T-cell (primary cell): ENCODE measurements at regions not wholly inside any gene's neighbourhood (a gene's known extent, or its start where the extent isn't known, plus 50 kb on each side); places are given as distances from the start of the nearest gene placed in this dataset.

Experiments
- ATAC-seq, 4 experiments: fragments of 200-7000 bp in 3 of 4; fragments of 150-1000 bp in 1 of 4; cut with Tn5 transposase; replicated peaks in 1 of 4; 1 replicate in 3 of 4; 2 replicates in 1 of 4; pipeline ENCODE4 v1.10.0; 2021; ENCODE audit warnings: moderate library complexity in 3 of 4, mild to moderate bottlenecking in 2 of 4, moderate number of reproducible peaks in 1 of 4
- CTCF ChIA-PET, 2 donors: fragments of 300-600 bp; sonication (Branson Sonifier 250); formaldehyde crosslinking; loops; one replicate each; lab custom pipeline; 2022; ENCODE audit warnings: antibody characterized with exemption in 2 of 2; lab: Charles Lee
- POLR2A ChIA-PET, 2 donors: fragments of 300-600 bp; sonication (Branson Sonifier 250); formaldehyde crosslinking; loops; one replicate each; lab custom pipeline; 2022; ENCODE audit warnings: antibody characterized with exemption in 2 of 2; lab: Charles Lee
- DNase-seq, 35 experiments: peaks; one replicate each; pipeline versions ENCODE4 v3.0.0 to v3.0.0-alpha.2; 2013 to 2023
- H3K27ac ChIP-seq: one replicate; pipeline ENCODE4 v1.5.1; 2013; ENCODE audit warnings: low read length
- H3K27me3 ChIP-seq, 2 experiments: replicated peaks in 1 of 2; 1 replicate in 1 of 2; 2 replicates in 1 of 2; pipeline versions ENCODE4 v1.6.1 to v1.7.0; 2013; ENCODE audit warnings: low read length in 1 of 2, mixed read lengths in 1 of 2; ENCODE audit not compliant: control insufficient read depth in 2 of 2, insufficient read depth in 2 of 2; ENCODE audit errors: extremely low read depth in 1 of 2
- H3K36me3 ChIP-seq, 2 donors: 1 replicate in 1 of 2; 2 replicates in 1 of 2; pipeline versions ENCODE4 v1.6.1 to v1.7.0; 2013; ENCODE audit warnings: low read length in 1 of 2; ENCODE audit not compliant: control insufficient read depth in 2 of 2, insufficient read depth in 1 of 2; ENCODE audit errors: extremely low read depth in 1 of 2
- H3K4me1 ChIP-seq, 2 experiments: 1 replicate in 1 of 2; 2 replicates in 1 of 2; pipeline versions ENCODE4 v1.6.1 to v1.7.0; 2013; ENCODE audit warnings: low read length in 2 of 2, mixed read lengths in 1 of 2; ENCODE audit not compliant: insufficient read depth in 2 of 2, control insufficient read depth in 1 of 2; ENCODE audit errors: extremely low read depth in 1 of 2
- H3K4me3 ChIP-seq, 2 donors: 1 replicate in 1 of 2; 2 replicates in 1 of 2; pipeline versions ENCODE4 v1.5.1 to v1.7.0; 2013; ENCODE audit warnings: mild to moderate bottlenecking in 2 of 2, low read length in 1 of 2, moderate library complexity in 1 of 2; ENCODE audit not compliant: control insufficient read depth in 1 of 2; ENCODE audit errors: extremely low read depth in 1 of 2
- H3K9me3 ChIP-seq: 2 replicates; pipeline ENCODE4 v1.7.0; 2013
- H3K27ac Mint-ChIP-seq, 2 donors: one replicate each; pipeline ENCODE4 v1.8.0; 2020 to 2021; ENCODE audit warnings: mild to moderate bottlenecking in 2 of 2, mixed read lengths in 2 of 2
- H3K27me3 Mint-ChIP-seq, 2 donors: one replicate each; pipeline ENCODE4 v1.8.0; 2021 to 2022; ENCODE audit warnings: mixed read lengths in 2 of 2
- H3K36me3 Mint-ChIP-seq: one replicate; pipeline ENCODE4 v1.8.0; 2021; ENCODE audit warnings: mixed read lengths
- H3K4me1 Mint-ChIP-seq, 3 donors: one replicate each; pipeline ENCODE4 v1.8.0; 2020 to 2022; ENCODE audit warnings: mixed read lengths in 3 of 3, mild to moderate bottlenecking in 1 of 3
- H3K4me3 Mint-ChIP-seq, 3 donors: one replicate each; pipeline ENCODE4 v1.8.0; 2020 to 2022; ENCODE audit warnings: mild to moderate bottlenecking in 3 of 3, mixed read lengths in 3 of 3, moderate library complexity in 3 of 3
- H3K9me3 Mint-ChIP-seq, 3 donors: one replicate each; pipeline ENCODE4 v1.8.0; 2020 to 2022; ENCODE audit warnings: mixed read lengths in 3 of 3
- WGBS: methylation state at CpG from one replicate; pipeline ENCODE4 v1.1.5; 2013; ENCODE audit warnings: missing lambda C conversion rate; ENCODE audit not compliant: insufficient coverage; 5-methylcytosine and 5-hydroxymethylcytosine counted together

DNA sequence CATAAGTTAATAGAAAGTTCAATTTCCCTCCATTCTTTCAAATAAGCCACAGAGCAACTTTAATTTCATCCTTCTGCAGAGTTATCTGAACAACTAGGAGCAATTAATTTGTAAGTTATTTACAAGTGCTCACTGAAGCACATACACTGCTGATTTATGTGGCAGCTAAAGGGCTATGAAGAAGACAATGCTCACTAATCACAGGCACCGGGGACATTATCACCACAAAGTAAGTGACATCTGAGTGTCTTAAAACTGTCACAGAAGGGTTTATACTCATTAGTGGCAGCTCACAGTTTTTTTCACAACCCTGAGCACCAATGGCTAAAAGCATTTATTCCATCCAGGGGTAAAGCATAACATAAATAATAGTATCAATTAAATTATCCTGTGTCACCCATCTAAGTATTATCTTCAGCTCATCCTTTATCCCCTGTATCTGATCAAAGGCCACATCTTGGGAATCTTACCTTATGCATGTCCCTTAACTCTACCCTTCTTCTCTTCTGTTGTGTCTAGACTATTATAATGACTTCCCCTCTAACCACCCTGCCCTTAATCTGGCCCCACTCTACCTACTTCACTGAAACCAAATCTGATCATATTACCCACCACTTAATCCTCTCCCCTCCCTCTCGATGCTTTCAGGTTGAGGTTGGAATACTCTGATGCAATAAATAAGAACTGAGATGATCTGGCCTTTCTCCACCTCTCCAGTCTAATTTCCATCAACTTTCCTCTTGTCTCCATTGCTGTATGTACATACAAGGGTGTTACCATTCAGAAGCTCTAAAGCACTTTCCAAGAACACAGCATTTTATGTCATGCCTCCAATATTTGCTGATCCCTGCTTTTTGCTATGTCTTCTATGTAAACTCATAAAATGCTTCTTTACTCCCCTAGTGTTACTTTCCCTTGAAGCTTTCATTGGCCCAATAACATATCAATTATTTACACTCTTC, 252.7 kb downstream of the CASP12 start:
- WGBS = no CpG with 5 or more reads among the region's 2 CpGs
- ChIA-PET POLR2A (no interaction called here), CTCF (no interaction called here)
- no peak for DNase-seq
- ATAC-seq = no peak
- Histone ChIP-seq H3K4me3 (no peak overlapping the region), H3K9me3 (no peaks in the 10 kb centered on the region), H3K27ac (no peak overlapping the region), H3K4me1 (no peaks in the 10 kb centered on the region), H3K36me3 (no peaks in the 10 kb centered on the region), H3K27me3 (no peaks in the 10 kb centered on the region)
- H3K4me3 Mint-ChIP-seq = no peak overlapping the region
- no peaks in the 10 kb centered on the region for H3K27me3 Mint-ChIP-seq
- peaks cover 6 to 7% (median 7%) of the 10 kb centered on the region in 3 donors for H3K9me3 Mint-ChIP-seq
- no peak overlapping the region for H3K27ac Mint-ChIP-seq
- peaks cover 2 to 5% (median 3%) of the 10 kb centered on the region in 3 donors for H3K4me1 Mint-ChIP-seq
- no peaks in the 10 kb centered on the region for H3K36me3 Mint-ChIP-seq

DNA sequence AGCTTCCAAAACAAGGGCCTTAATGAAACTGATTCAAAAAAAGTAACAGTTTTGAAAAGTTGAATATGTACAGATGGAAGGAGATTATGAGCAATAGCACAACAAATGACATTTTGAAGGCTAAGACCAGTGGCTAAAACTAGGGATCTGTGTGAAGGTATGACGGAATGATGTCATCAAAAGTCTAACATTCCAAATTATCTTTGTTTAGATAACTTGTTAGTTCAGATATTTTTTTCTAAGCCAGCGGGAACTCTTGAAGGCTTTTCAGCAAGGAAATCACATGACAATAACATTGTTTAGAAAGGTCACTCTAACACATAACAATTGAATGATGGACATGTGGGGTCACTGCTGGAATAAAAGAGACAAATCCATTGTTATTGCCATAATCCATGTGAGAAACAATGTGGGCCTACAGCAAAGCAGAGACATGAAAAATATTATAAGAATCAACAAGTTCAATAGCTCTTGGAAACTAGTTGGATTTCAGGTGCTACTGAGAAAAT, 260.5 kb downstream of the CASP12 start:
- H3K27me3 Mint-ChIP-seq = no peaks in the 10 kb centered on the region
- ChIA-PET POLR2A (no interaction called here), CTCF (no interaction called here)
- H3K4me1 ChIP-seq = no peaks in the 10 kb centered on the region
- no peaks in the 10 kb centered on the region for H3K36me3 Mint-ChIP-seq
- H3K4me1 Mint-ChIP-seq = peaks cover 0 to 2% (median 0%) of the 10 kb centered on the region in 3 donors
- H3K27ac Mint-ChIP-seq = no peak overlapping the region
- whole genome bisulfite sequencing = no CpG with 5 or more reads among the region's 2 CpGs
- H3K4me3 Mint-ChIP-seq = no peak overlapping the region
- no peak overlapping the region for H3K27ac ChIP-seq
- no peak overlapping the region for H3K4me3 ChIP-seq
- ATAC-seq (no peak), DNase-seq (no peak)
- H3K27me3 ChIP-seq = no peaks in the 10 kb centered on the region
- no peaks in the 10 kb centered on the region for H3K9me3 ChIP-seq
- H3K36me3 ChIP-seq = no peaks in the 10 kb centered on the region
- no peaks in the 10 kb centered on the region for H3K9me3 Mint-ChIP-seq

DNA sequence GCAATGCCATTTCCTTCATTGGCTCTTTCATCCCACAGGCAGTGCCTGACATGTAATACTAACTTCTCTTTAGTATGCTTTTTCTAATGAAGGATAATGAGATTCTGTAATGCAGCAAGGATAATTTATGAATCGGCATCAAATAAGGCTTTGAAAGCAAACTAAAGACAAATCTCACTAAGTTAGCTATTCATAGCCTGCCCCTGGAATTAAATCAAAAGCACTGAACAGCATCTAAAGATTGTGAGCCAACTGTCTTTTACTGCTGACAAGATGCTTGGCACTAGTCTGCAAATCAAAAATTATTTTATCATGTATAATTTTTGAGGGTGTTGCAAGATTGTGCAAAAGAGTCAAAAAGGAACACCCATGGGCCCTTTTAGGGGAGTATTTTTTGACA, 265.0 kb downstream of the CASP12 start:
- Mint-ChIP-seq H3K27me3 (no peaks in the 10 kb centered on the region), H3K4me1 (peaks cover 0 to 2% (median 0%) of the 10 kb centered on the region in 3 donors), H3K9me3 (no peaks in the 10 kb centered on the region), H3K4me3 (no peak overlapping the region), H3K27ac (no peak overlapping the region), H3K36me3 (no peaks in the 10 kb centered on the region)
- ChIA-PET POLR2A (no interaction called here), CTCF (no interaction called here)
- no peak overlapping the region for H3K4me3 ChIP-seq
- H3K27me3 ChIP-seq = no peaks in the 10 kb centered on the region
- ATAC-seq (no peak), DNase-seq (no peak)
- H3K4me1 ChIP-seq = no peaks in the 10 kb centered on the region
- no peak overlapping the region for H3K27ac ChIP-seq
- WGBS = no CpG with 5 or more reads among the region's 1 CpG
- no peaks in the 10 kb centered on the region for H3K36me3 ChIP-seq
- H3K9me3 ChIP-seq = no peaks in the 10 kb centered on the region

DNA sequence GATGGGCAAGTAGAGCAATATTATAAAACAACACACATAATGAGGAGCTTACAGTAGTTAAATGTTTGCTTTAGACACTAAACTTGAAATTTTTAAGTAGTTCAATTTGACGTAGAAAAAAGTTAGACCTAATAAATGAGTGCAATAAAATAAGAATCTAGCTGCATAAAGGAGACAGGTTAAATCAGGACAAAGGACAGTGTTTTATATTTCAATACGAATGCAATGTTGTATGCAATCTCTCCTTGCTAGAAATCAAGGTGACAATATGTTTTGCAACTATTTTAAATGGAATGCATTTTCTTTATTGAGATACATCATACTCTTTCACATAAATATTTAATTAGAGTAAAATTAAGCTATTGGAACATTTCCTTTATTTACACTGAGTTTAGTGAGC, 267.9 kb downstream of the CASP12 start:
- no peaks in the 10 kb centered on the region for H3K36me3 ChIP-seq
- no peak overlapping the region for H3K27ac Mint-ChIP-seq
- H3K4me3 Mint-ChIP-seq = no peak overlapping the region
- no peaks in the 10 kb centered on the region for H3K9me3 ChIP-seq
- H3K27ac ChIP-seq = no peak overlapping the region
- no peaks in the 10 kb centered on the region for H3K27me3 ChIP-seq
- WGBS = 100% methylated on average over 1 of the region's 2 CpGs
- H3K27me3 Mint-ChIP-seq = no peaks in the 10 kb centered on the region
- no peaks in the 10 kb centered on the region for H3K4me1 ChIP-seq
- no peaks in the 10 kb centered on the region for H3K9me3 Mint-ChIP-seq
- ATAC-seq (no peak), DNase-seq (no peak)
- H3K4me1 Mint-ChIP-seq = no peaks in the 10 kb centered on the region
- H3K4me3 ChIP-seq = no peak overlapping the region
- H3K36me3 Mint-ChIP-seq = no peaks in the 10 kb centered on the region
- POLR2A ChIA-PET = no interaction called here
- CTCF ChIA-PET = interaction anchor here (0.7 kb wide), 2 partner anchors 128 to 146 kb away, joined by 3 read pairs; no protein-coding TSS in a partner anchor

DNA sequence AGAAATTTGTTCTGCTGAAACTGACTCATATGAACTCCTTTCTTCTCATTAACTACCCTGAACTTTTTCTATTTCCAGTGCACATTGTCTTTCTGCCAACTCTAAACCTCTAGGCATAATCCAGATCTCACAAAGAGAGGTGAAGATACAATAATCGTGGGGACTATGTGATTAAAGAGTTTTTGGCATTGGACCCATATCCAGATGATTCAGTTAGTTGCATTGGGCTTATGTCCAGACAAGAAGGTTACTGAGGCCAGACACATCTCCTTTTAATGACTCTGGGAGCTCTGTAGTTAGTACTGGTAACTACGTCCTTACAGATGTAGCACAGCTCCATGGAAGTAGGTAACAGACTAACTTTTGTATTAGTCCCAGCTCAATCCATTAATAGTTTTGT, 273.0 kb downstream of the CASP12 start:
- ChIA-PET CTCF (interaction anchor here in 1 of 2 donors (1.1 to 1.4 kb wide), 2 partner anchors 12 to 16 kb away, joined by 3 read pairs; no protein-coding TSS in a partner anchor), POLR2A (no interaction called here)
- DNase-seq (no peak), ATAC-seq (no peak)
- no peak overlapping the region for H3K4me3 Mint-ChIP-seq
- no peaks in the 10 kb centered on the region for H3K36me3 Mint-ChIP-seq
- H3K4me3 ChIP-seq = no peak overlapping the region
- H3K36me3 ChIP-seq = no peaks in the 10 kb centered on the region
- no peaks in the 10 kb centered on the region for H3K4me1 ChIP-seq
- WGBS = 83% methylated on average over 1 of the region's 2 CpGs
- no peaks in the 10 kb centered on the region for H3K9me3 Mint-ChIP-seq
- no peak overlapping the region for H3K27ac Mint-ChIP-seq
- no peaks in the 10 kb centered on the region for H3K27me3 ChIP-seq
- H3K27me3 Mint-ChIP-seq = no peaks in the 10 kb centered on the region
- no peaks in the 10 kb centered on the region for H3K9me3 ChIP-seq
- peaks cover 5% of the 10 kb centered on the region in 3 donors for H3K4me1 Mint-ChIP-seq
- no peak overlapping the region for H3K27ac ChIP-seq

DNA sequence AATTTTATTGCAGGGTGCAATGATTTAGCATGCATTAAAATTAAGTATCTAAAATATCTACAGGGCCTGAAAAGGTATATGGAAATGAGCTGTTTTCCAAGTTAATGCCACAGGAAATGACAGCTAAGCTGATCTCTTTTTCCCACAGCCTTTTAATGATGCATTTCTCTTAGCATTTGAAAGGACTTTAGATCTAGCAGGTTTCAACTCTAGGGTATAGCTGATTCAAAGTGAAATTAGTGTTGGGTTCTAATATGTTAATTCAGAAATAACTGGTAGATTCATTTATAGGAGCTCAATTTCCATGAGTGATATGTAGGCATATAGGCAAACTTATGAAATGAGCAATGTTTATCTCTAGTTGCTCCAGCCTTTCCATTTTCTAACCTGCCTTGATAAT, 274.2 kb downstream of the CASP12 start:
- POLR2A ChIA-PET = interaction anchor here (0.7 to 0.8 kb wide), 4 partner anchors 11 to 973 kb away, joined by 3 to 4 read pairs (median 4); no protein-coding TSS in a partner anchor
- DNase-seq (no peak), ATAC-seq (no peak)
- H3K36me3 ChIP-seq = no peaks in the 10 kb centered on the region
- H3K27ac Mint-ChIP-seq = no peak overlapping the region
- H3K4me1 Mint-ChIP-seq = peaks cover 5% of the 10 kb centered on the region in 3 donors
- CTCF ChIA-PET = interaction anchor here (0.6 to 1.1 kb wide), 5 partner anchors 10 to 1241 kb away, joined by 3 to 4 read pairs (median 4); no protein-coding TSS in a partner anchor
- no peak overlapping the region for H3K4me3 ChIP-seq
- no peaks in the 10 kb centered on the region for H3K36me3 Mint-ChIP-seq
- no peaks in the 10 kb centered on the region for H3K4me1 ChIP-seq
- no peak overlapping the region for H3K4me3 Mint-ChIP-seq
- no peaks in the 10 kb centered on the region for H3K27me3 ChIP-seq
- no peaks in the 10 kb centered on the region for H3K9me3 ChIP-seq
- H3K27me3 Mint-ChIP-seq = no peaks in the 10 kb centered on the region
- no peaks in the 10 kb centered on the region for H3K9me3 Mint-ChIP-seq
- no peak overlapping the region for H3K27ac ChIP-seq
